Vagina (tissue), 2 donors: ENCODE measurements at regions not wholly inside any gene's neighbourhood (a gene's known extent, or its start where the extent isn't known, plus 50 kb on each side); places are given as distances from the start of the nearest gene placed in this dataset.

Source experiments
- POLR2AphosphoS5 ChIP-seq, 2 donors: sonication (generic); formaldehyde crosslinking; IDR thresholded peaks; one replicate each; pipeline ENCODE4 v1.9.0; 2017; ENCODE audit warnings: antibody characterized with exemption in 2 of 2, mild to moderate bottlenecking in 2 of 2, low read depth in 1 of 2; ENCODE audit not compliant: insufficient read depth in 1 of 2
- TF ChIP-seq, protein P1 (sequence below), 3 experiments: fragments of 450-650 bp in 2 of 3; fragments of 200-600 bp in 1 of 3; sonication (generic) in 1 of 3; IDR thresholded peaks; one replicate each; pipeline ENCODE4 v1.5.1; 2017 to 2019; ENCODE audit warnings: antibody characterized with exemption in 3 of 3, mild to moderate bottlenecking in 2 of 3, moderate library complexity in 2 of 3

DNA sequence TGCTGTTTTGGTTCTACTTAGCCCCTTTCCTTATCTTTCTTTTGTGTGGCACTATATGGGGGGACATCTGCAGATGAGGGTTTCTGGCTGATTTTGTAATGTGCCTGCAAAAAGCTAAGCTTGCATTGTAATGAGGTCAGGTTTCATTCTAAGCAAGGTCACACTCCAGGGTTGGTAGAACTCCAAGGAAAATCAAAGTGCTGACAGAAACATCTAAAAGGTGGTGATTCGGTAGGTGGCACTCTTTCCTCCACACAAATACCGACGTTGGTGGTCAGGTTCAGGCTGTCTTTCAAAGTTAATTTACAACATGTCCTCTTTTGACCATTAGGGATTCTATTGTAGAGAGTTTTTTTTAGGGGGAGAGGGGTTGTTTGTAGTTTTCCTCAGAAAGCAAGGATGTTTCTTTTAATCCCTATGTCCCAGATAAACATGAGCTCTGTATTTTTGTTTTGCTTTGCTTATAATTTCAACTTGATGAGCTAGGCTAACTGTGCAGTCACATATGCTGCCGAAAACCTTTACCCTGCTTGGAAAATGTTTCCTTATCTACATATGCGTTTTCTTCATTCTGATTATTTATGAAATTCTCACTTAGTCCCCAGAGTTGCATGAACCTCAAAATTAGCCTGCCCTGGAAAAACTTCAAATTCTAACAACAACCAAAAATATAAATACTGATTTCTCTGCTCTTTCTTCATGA, 434.2 kb downstream of the PPARGC1A start:
- TF ChIP-seq, protein P1, sequence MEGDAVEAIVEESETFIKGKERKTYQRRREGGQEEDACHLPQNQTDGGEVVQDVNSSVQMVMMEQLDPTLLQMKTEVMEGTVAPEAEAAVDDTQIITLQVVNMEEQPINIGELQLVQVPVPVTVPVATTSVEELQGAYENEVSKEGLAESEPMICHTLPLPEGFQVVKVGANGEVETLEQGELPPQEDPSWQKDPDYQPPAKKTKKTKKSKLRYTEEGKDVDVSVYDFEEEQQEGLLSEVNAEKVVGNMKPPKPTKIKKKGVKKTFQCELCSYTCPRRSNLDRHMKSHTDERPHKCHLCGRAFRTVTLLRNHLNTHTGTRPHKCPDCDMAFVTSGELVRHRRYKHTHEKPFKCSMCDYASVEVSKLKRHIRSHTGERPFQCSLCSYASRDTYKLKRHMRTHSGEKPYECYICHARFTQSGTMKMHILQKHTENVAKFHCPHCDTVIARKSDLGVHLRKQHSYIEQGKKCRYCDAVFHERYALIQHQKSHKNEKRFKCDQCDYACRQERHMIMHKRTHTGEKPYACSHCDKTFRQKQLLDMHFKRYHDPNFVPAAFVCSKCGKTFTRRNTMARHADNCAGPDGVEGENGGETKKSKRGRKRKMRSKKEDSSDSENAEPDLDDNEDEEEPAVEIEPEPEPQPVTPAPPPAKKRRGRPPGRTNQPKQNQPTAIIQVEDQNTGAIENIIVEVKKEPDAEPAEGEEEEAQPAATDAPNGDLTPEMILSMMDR (IDR thresholded peaks at IDR 0.05): no peak
- no peak for TF ChIP-seq POLR2AphosphoS5 (IDR thresholded peaks at IDR 0.05; ENCODE audit: insufficient read depth in 1 of 2, low read depth in 1 of 2)
